Breast epithelium (tissue), 3 donors: ENCODE measurements at regions not wholly inside any gene's neighbourhood (a gene's known extent, or its start where the extent isn't known, plus 50 kb on each side); places are given as distances from the start of the nearest gene placed in this dataset.

ENCODE experiments used
- CTCF ChIP-seq, 3 donors: fragments of 450-650 bp; IDR thresholded peaks; one replicate each; pipeline ENCODE4 v1.5.1; 2016 to 2017; ENCODE audit warnings: antibody characterized with exemption in 3 of 3, mild to moderate bottlenecking in 3 of 3, moderate library complexity in 3 of 3
- POLR2A ChIP-seq: fragments of 450-650 bp; IDR thresholded peaks from one replicate; pipeline ENCODE4 v1.6.1; 2016; ENCODE audit warnings: antibody characterized with exemption, mild to moderate bottlenecking, moderate library complexity

DNA sequence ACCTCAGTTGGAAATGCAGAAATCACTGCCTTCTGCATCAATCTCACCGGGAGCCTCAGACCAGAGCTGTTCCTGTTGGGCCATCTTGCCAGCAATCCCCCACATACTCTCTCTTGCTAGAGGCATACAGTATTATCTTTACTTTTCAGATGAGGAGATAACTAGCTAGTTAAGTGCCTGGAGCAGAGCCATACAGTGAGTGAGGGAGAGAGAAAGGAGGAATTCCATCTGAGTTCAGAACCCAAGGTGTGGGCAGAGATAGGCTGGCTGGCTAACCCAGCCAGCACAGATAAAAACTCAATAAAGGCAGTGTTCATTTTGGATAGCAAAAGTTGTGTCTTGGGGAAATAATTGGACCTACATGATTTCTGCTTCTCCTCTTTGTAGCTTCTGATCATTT is 268.0 kb upstream of the KIF2A start:
- TF ChIP-seq CTCF (IDR thresholded peaks at IDR 0.05): no peak
- no peak for TF ChIP-seq POLR2A
